Fibroblast of the aortic adventitia (primary cell): ENCODE measurements at regions not wholly inside any gene's neighbourhood (a gene's known extent, or its start where the extent isn't known, plus 50 kb on each side); places are given as distances from the start of the nearest gene placed in this dataset.

Source experiments
- DNase-seq: peaks from one replicate; pipeline ENCODE4 v3.0.0-alpha.2; 2010; ENCODE audit warnings: low read depth
- H3K4me3 ChIP-seq: 2 replicates; pipeline ENCODE4 v1.5.1; 2011; ENCODE audit warnings: low read depth, mild to moderate bottlenecking, control low read depth, low read length, moderate library complexity
- TF ChIP-seq, protein P1 (sequence below): IDR thresholded peaks from 2 replicates; pipeline ENCODE4 v1.5.1; 2011; ENCODE audit warnings: mild to moderate bottlenecking, low read length, control low read depth, inconsistent platforms; ENCODE audit not compliant: insufficient read depth

GRCh38 chr14:61643555-61643954 lies 51.8 kb upstream of the HIF1A start:
- no peak for DNase-seq
- TF ChIP-seq, protein P1, sequence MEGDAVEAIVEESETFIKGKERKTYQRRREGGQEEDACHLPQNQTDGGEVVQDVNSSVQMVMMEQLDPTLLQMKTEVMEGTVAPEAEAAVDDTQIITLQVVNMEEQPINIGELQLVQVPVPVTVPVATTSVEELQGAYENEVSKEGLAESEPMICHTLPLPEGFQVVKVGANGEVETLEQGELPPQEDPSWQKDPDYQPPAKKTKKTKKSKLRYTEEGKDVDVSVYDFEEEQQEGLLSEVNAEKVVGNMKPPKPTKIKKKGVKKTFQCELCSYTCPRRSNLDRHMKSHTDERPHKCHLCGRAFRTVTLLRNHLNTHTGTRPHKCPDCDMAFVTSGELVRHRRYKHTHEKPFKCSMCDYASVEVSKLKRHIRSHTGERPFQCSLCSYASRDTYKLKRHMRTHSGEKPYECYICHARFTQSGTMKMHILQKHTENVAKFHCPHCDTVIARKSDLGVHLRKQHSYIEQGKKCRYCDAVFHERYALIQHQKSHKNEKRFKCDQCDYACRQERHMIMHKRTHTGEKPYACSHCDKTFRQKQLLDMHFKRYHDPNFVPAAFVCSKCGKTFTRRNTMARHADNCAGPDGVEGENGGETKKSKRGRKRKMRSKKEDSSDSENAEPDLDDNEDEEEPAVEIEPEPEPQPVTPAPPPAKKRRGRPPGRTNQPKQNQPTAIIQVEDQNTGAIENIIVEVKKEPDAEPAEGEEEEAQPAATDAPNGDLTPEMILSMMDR, result no peak
- no peak overlapping the region for H3K4me3 ChIP-seq

GRCh38 chr14:61644175-61644574 lies 51.1 kb upstream of the HIF1A start:
- no peak for DNase-seq
- no peak overlapping the region for H3K4me3 ChIP-seq
- TF ChIP-seq, protein P1, result no peak

DNA sequence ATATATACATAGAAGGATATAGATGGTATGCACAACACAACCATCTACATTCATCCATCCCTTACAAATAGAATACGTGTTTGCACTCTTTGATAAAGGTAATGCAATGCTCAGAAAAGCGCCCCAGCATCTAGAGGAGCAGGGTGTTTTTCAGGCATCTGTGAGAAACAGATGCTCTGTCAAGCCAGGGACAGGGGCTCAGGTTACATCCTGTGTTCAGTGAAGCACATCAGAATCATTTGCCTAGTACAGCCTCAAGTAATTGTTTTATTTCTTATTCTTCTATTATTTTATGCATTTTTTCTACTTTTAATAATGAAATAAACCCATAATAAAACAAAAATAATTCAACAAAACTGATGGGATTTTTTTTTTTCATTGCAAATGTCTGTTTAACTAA lies 50.5 kb upstream of the HIF1A start:
- no peak for DNase-seq

DNA sequence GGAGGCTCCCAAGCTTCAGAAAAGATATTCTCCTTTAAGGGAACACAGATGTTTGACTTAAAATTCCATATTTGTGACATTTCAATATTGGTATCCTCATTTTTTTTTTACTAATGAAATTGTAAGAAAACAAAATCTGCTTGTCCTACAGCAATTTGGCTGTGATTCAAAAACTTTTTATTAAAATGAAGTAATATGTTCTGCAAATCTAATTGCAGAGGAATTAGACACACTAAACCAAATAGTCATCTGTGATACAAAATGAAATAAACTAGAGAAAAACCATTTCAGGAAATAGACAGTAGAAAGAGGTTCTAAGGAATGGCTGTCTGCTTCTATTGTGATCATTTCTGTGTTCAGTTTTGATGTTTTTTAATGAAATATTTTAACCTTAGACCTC lies 50.1 kb upstream of the HIF1A start:
- DNase-seq, result no peak
- TF ChIP-seq, protein P1, result no peak
- no peak overlapping the region for H3K4me3 ChIP-seq

More for the DNA sequence above, 50.5 kb upstream of the HIF1A start:
- H3K4me3 ChIP-seq, result no peak overlapping the region
- TF ChIP-seq, protein P1, result no peak
